Nephron progenitor cell (in vitro differentiated cells): ENCODE measurements at regions not wholly inside any gene's neighbourhood (a gene's known extent, or its start where the extent isn't known, plus 50 kb on each side); places are given as distances from the start of the nearest gene placed in this dataset.
A peak's percentile ranks its signal among the peaks of the same experiment; 100 is the strongest.

ENCODE experiments used
- DNase-seq: peaks from one replicate; pipeline ENCODE4 v3.0.0; 2021
- H3K27ac Mint-ChIP-seq: 2 replicates; pipeline ENCODE4 v1.8.0; 2021; ENCODE audit warnings: mild to moderate bottlenecking, moderate library complexity, mixed read lengths
- H3K27me3 Mint-ChIP-seq: 2 replicates; pipeline ENCODE4 v1.8.0; 2021; ENCODE audit warnings: mild to moderate bottlenecking, low read depth, mixed read lengths; ENCODE audit not compliant: poor library complexity
- H3K36me3 Mint-ChIP-seq: 2 replicates; pipeline ENCODE4 v1.8.0; 2021; ENCODE audit warnings: low read depth, mixed read lengths
- H3K4me1 Mint-ChIP-seq: 2 replicates; pipeline ENCODE4 v1.8.0; 2021; ENCODE audit warnings: mixed read lengths
- H3K4me3 Mint-ChIP-seq: 2 replicates; pipeline ENCODE4 v1.8.0; 2021; ENCODE audit warnings: mild to moderate bottlenecking, moderate library complexity, mixed read lengths
- H3K9me3 Mint-ChIP-seq: 2 replicates; pipeline ENCODE4 v1.8.0; 2021; ENCODE audit warnings: mild to moderate bottlenecking, moderate library complexity, mixed read lengths
- CTCF ChIP-seq: fragments of 200-600 bp; sonication (generic); IDR thresholded peaks from 2 replicates; pipeline ENCODE4 v1.5.0; 2021; ENCODE audit warnings: antibody characterized with exemption

- Mint-ChIP-seq H3K27me3 (peaks cover 36% of the 10 kb centered on the region), H3K36me3 (no peaks in the 10 kb centered on the region), H3K4me3 (no peak overlapping the region), H3K27ac (no peak overlapping the region), H3K9me3 (no peaks in the 10 kb centered on the region), H3K4me1 (peaks cover 30% of the 10 kb centered on the region)
- no peak for TF ChIP-seq CTCF
- DNase-seq = no peak
Observed at GRCh38 chr17:73718362-73718761, 74.1 kb upstream of the SDK2 start.

GRCh38 chr17:73718912-73719311 is 74.7 kb upstream of the SDK2 start:
- Mint-ChIP-seq H3K4me3 (no peak overlapping the region), H3K27ac (no peak overlapping the region), H3K36me3 (no peaks in the 10 kb centered on the region), H3K4me1 (peaks cover 28% of the 10 kb centered on the region), H3K9me3 (no peaks in the 10 kb centered on the region), H3K27me3 (peaks cover 33% of the 10 kb centered on the region)
- no peak for DNase-seq
- TF ChIP-seq CTCF = no peak

GRCh38 chr17:73719588-73720071 is 75.4 kb upstream of the SDK2 start:
- no peak for TF ChIP-seq CTCF
- no peak overlapping the region for H3K4me3 Mint-ChIP-seq
- H3K27ac Mint-ChIP-seq = no peak overlapping the region
- H3K4me1 Mint-ChIP-seq = peaks cover 28% of the 10 kb centered on the region
- peak; percentile 19 for DNase-seq
- no peaks in the 10 kb centered on the region for H3K36me3 Mint-ChIP-seq
- peaks cover 33% of the 10 kb centered on the region for H3K27me3 Mint-ChIP-seq
- H3K9me3 Mint-ChIP-seq = no peaks in the 10 kb centered on the region

GRCh38 chr17:73720187-73720834 is 76.1 kb upstream of the SDK2 start:
- no peak overlapping the region for H3K27ac Mint-ChIP-seq
- no peaks in the 10 kb centered on the region for H3K36me3 Mint-ChIP-seq
- TF ChIP-seq CTCF = no peak
- no peak overlapping the region for H3K4me3 Mint-ChIP-seq
- DNase-seq = no peak
- no peaks in the 10 kb centered on the region for H3K9me3 Mint-ChIP-seq
- H3K27me3 Mint-ChIP-seq = peaks cover 38% of the 10 kb centered on the region
- peaks cover 28% of the 10 kb centered on the region for H3K4me1 Mint-ChIP-seq

- Mint-ChIP-seq H3K27ac (no peak overlapping the region), H3K36me3 (no peaks in the 10 kb centered on the region), H3K4me1 (peaks cover 20% of the 10 kb centered on the region), H3K4me3 (no peak overlapping the region), H3K9me3 (no peaks in the 10 kb centered on the region), H3K27me3 (peaks cover 32% of the 10 kb centered on the region)
- DNase-seq = no peak
- TF ChIP-seq CTCF = no peak
Observed at GRCh38 chr17:73722165-73722564, 77.9 kb upstream of the SDK2 start.

GRCh38 chr17:73723317-73723716 is 79.1 kb upstream of the SDK2 start:
- peaks cover 18% of the 10 kb centered on the region for H3K4me1 Mint-ChIP-seq
- H3K27me3 Mint-ChIP-seq = peaks cover 37% of the 10 kb centered on the region
- DNase-seq = no peak
- H3K9me3 Mint-ChIP-seq = no peaks in the 10 kb centered on the region
- H3K4me3 Mint-ChIP-seq = no peak overlapping the region
- no peaks in the 10 kb centered on the region for H3K36me3 Mint-ChIP-seq
- TF ChIP-seq CTCF = no peak
- H3K27ac Mint-ChIP-seq = no peak overlapping the region
